PFSK-1 (cell line): ENCODE measurements at regions not wholly inside any gene's neighbourhood (a gene's known extent, or its start where the extent isn't known, plus 50 kb on each side); places are given as distances from the start of the nearest gene placed in this dataset.

Experiments
- POLR2AphosphoS5 ChIP-seq: IDR thresholded peaks from 2 replicates; pipeline ENCODE4 v1.6.1; 2012; ENCODE audit warnings: low read depth, mild to moderate bottlenecking, control low read depth, low read length, moderate library complexity
- REST ChIP-seq, 2 experiments: IDR thresholded peaks; 2 replicates each; pipeline versions ENCODE4 v1.6.1 to v1.8.0; 2011 to 2012; ENCODE audit warnings: low read depth in 2 of 2, low read length in 2 of 2, control low read depth in 1 of 2, inconsistent platforms in 1 of 2, mild to moderate bottlenecking in 1 of 2, moderate library complexity in 1 of 2; ENCODE audit not compliant: insufficient read depth in 1 of 2
- TAF1 ChIP-seq: IDR thresholded peaks from 2 replicates; pipeline ENCODE4 v1.6.1; 2012; ENCODE audit warnings: low read length, control low read depth, borderline replicate concordance; ENCODE audit not compliant: insufficient read depth

DNA sequence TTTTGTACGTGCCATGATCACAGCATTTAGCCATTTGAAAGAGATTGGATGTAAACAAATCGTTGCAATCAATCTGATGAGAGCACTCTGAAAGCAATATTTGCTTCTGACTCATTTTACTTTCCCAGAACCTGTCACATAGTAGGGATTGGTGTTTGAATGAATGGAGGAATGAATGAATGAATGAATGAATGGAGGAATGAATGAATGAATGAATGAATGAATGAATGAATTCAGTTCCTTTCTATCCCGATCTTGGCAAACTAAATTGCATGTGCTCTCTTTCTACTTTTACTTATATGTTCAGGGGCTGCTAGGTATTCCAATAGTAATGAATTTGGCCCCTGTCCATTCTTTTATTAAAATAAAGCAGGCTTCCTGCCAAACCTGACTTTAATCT is 1091.7 kb upstream of the CELF2 start:
- no peak for TF ChIP-seq POLR2AphosphoS5
- TF ChIP-seq REST (IDR thresholded peaks at IDR 0.05; ENCODE audit: insufficient read depth in 1 of 2, low read depth in 2 of 2, low read length in 2 of 2) = no peak
- TF ChIP-seq TAF1 = no peak
